Activated naive CD4-positive, alpha-beta T cell treated with anti-CD3 and anti-CD28 coated beads for 36 hours (primary cell): ENCODE measurements at regions not wholly inside any gene's neighbourhood (a gene's known extent, or its start where the extent isn't known, plus 50 kb on each side); places are given as distances from the start of the nearest gene placed in this dataset.

ENCODE experiments used
- CTCF ChIA-PET: fragments of 350-600 bp; sonication (Branson Sonifier 250); formaldehyde crosslinking; loops from one replicate; lab custom pipeline; 2021; ENCODE audit warnings: antibody characterized with exemption; lab: Charles Lee
- DNase-seq: peaks from one replicate; pipeline ENCODE4 v3.0.0-alpha.2; 2020
- H3K27ac Mint-ChIP-seq: one replicate; pipeline ENCODE4 v1.8.0; 2021; ENCODE audit warnings: mild to moderate bottlenecking, mixed read lengths
- H3K27me3 Mint-ChIP-seq: one replicate; pipeline ENCODE4 v1.8.0; 2021; ENCODE audit warnings: low read depth, mixed read lengths
- H3K36me3 Mint-ChIP-seq: one replicate; pipeline ENCODE4 v1.8.0; 2021; ENCODE audit warnings: low read depth, mixed read lengths
- H3K4me1 Mint-ChIP-seq: one replicate; pipeline ENCODE4 v1.8.0; 2021; ENCODE audit warnings: low read depth, mixed read lengths
- H3K4me3 Mint-ChIP-seq: one replicate; pipeline ENCODE4 v1.8.0; 2021; ENCODE audit warnings: mild to moderate bottlenecking, moderate library complexity, mixed read lengths
- H3K9me3 Mint-ChIP-seq: one replicate; pipeline ENCODE4 v1.8.0; 2021; ENCODE audit warnings: mixed read lengths
- intact Hi-C: fragments of 100-400 bp; cut with micrococcal nuclease; formaldehyde crosslinking; loops from one replicate; pipeline ENCODE4 v1.15.1; 2023

DNA sequence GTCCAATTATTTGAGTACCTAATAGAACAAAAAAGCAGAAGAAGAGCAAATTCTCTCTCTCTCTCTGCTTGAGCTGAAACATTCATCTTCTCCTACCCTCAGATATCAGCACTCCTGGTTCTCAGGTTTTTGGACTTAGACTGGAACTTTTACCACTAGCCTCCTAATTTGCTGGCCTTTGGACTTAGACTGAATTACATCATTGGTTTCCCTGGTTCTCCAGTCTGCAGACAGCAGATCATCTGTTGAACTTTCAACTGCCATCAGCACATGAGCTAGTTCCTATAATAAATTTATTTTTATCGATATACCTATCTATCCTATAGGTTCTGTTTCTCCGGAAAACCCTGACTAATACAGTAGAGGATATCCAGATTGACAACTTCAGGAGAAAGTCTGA lies 208.9 kb upstream of the GAS1 start:
- no peak for DNase-seq
- Mint-ChIP-seq H3K4me1 (no peaks in the 10 kb centered on the region), H3K4me3 (no peak overlapping the region), H3K27me3 (peaks cover 26% of the 10 kb centered on the region), H3K9me3 (no peaks in the 10 kb centered on the region), H3K36me3 (no peaks in the 10 kb centered on the region), H3K27ac (no peak overlapping the region)
- CTCF ChIA-PET: interaction anchor here (1.2 kb wide), 1 partner anchor 269 kb away, joined by 3 read pairs; no protein-coding TSS in a partner anchor
- intact Hi-C loops: no loop called here

DNA sequence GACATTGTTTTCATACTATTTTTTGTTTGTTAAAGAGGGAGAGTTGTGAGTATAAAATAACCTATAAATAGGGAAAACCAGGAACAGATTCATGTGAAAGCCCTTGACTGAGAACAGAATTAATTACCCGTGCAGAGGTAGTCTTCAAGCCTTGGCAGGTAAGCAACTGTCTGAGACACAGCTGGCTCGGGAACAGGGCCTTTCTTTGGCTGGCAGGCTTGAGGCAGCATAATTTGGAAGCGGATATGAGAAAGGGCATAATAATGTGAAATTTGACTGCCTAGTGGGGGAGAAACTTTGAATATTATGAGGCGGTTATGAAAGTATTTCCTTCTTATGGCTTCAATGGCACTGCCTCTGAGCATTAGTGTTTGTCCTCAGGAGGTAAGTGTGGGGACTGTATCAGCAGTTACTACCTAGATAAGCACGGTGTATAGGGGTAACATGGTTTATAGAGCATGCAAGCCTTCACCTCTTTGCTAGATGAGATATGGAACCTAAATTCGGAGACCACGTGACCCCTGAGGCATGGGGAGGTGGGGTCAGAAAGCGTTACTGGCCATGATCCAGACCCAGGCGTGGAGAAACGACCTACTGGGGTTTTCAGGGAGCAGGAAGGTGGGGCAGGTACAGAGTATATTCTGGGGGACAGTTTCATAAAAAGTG lies 210.2 kb upstream of the GAS1 start:
- no peaks in the 10 kb centered on the region for H3K36me3 Mint-ChIP-seq
- no peak overlapping the region for H3K27ac Mint-ChIP-seq
- H3K4me3 Mint-ChIP-seq: no peak overlapping the region
- H3K9me3 Mint-ChIP-seq: no peaks in the 10 kb centered on the region
- CTCF ChIA-PET: no interaction called here
- peaks cover 18% of the 10 kb centered on the region for H3K27me3 Mint-ChIP-seq
- DNase-seq: no peak
- no peaks in the 10 kb centered on the region for H3K4me1 Mint-ChIP-seq
- intact Hi-C loops: no loop called here

- CTCF ChIA-PET: no interaction called here
- peaks cover 18% of the 10 kb centered on the region for H3K27me3 Mint-ChIP-seq
- no peaks in the 10 kb centered on the region for H3K36me3 Mint-ChIP-seq
- H3K9me3 Mint-ChIP-seq: no peaks in the 10 kb centered on the region
- no peak overlapping the region for H3K4me3 Mint-ChIP-seq
- H3K4me1 Mint-ChIP-seq: no peaks in the 10 kb centered on the region
- no peak overlapping the region for H3K27ac Mint-ChIP-seq
- intact Hi-C loops: no loop called here
- DNase-seq: no peak
Measured at GRCh38 chr9:87158765-87159164, 211.5 kb upstream of the GAS1 start.

GRCh38 chr9:87160148-87161102 lies 213.1 kb upstream of the GAS1 start:
- Mint-ChIP-seq H3K27ac (no peak overlapping the region), H3K4me3 (no peak overlapping the region), H3K27me3 (peaks cover 16% of the 10 kb centered on the region), H3K9me3 (peaks cover 1% of the 10 kb centered on the region), H3K4me1 (no peaks in the 10 kb centered on the region), H3K36me3 (no peaks in the 10 kb centered on the region)
- CTCF ChIA-PET: no interaction called here
- intact Hi-C loops: no loop called here
- DNase-seq: no peak

GRCh38 chr9:87167161-87167560 lies 219.9 kb upstream of the GAS1 start:
- Mint-ChIP-seq H3K4me1 (no peaks in the 10 kb centered on the region), H3K36me3 (no peaks in the 10 kb centered on the region), H3K27me3 (peaks cover 13% of the 10 kb centered on the region), H3K27ac (no peak overlapping the region), H3K4me3 (no peak overlapping the region), H3K9me3 (peaks cover 1% of the 10 kb centered on the region)
- intact Hi-C loops: no loop called here
- no peak for DNase-seq
- CTCF ChIA-PET: no interaction called here

- H3K9me3 Mint-ChIP-seq: peaks cover 1% of the 10 kb centered on the region
- CTCF ChIA-PET: no interaction called here
- no peak overlapping the region for H3K4me3 Mint-ChIP-seq
- no peak for DNase-seq
- H3K36me3 Mint-ChIP-seq: no peaks in the 10 kb centered on the region
- no peaks in the 10 kb centered on the region for H3K4me1 Mint-ChIP-seq
- H3K27me3 Mint-ChIP-seq: peaks cover 13% of the 10 kb centered on the region
- no peak overlapping the region for H3K27ac Mint-ChIP-seq
- intact Hi-C loops: no loop called here
Measured at GRCh38 chr9:87167582-87167981, 220.3 kb upstream of the GAS1 start.

DNA sequence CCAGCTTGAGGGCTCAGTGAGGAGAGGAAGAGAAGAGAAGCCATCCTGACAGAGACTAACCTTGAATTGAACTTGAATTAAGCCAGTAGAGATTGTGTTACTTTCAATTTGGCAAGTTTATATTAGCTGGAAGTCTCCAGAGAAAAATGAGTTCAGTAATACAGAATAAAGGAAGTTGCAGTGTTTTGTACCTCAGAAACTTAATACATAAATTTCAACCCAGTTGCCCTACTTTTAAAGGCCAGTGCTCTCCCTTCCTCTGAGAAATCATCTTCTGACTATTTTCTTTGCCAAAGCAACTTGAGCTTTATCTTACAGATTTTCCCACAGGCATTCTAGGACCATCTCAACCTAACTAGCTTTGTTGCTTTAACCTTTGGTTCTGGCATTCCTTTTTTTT lies 231.0 kb upstream of the GAS1 start:
- CTCF ChIA-PET: no interaction called here
- intact Hi-C loops: no loop called here
- no peaks in the 10 kb centered on the region for H3K36me3 Mint-ChIP-seq
- no peak overlapping the region for H3K27ac Mint-ChIP-seq
- no peak for DNase-seq
- H3K9me3 Mint-ChIP-seq: peaks cover 3% of the 10 kb centered on the region
- H3K4me1 Mint-ChIP-seq: no peaks in the 10 kb centered on the region
- H3K27me3 Mint-ChIP-seq: peaks cover 16% of the 10 kb centered on the region
- H3K4me3 Mint-ChIP-seq: no peak overlapping the region

- CTCF ChIA-PET: no interaction called here
- intact Hi-C loops: no loop called here
Measured at GRCh38 chr9:87179553-87180340, 232.4 kb upstream of the GAS1 start.

DNA sequence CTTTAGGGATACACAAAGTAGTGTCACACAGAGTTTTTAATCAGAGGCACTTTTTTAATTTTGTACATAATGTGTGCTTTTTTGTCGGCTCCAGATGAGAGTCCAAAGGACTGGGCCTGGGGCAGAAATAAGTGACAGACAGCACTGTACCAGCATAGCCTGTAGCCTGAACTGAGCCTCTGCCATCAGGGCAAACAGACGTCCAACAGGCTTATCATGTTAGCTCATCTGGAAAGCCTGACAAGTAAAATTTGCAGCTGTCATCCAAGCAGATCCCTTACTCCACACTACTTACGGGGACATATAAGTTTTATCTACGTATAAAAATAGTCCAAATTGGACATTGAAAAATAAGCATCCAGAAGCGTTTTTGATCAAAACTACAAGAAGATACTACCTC lies 233.1 kb upstream of the GAS1 start:
- Mint-ChIP-seq H3K9me3 (peaks cover 6% of the 10 kb centered on the region), H3K4me3 (no peak overlapping the region), H3K27me3 (peaks cover 19% of the 10 kb centered on the region), H3K4me1 (no peaks in the 10 kb centered on the region), H3K36me3 (no peaks in the 10 kb centered on the region), H3K27ac (no peak overlapping the region)
- CTCF ChIA-PET: no interaction called here
- intact Hi-C loops: no loop called here
- DNase-seq: no peak

More at GRCh38 chr9:87179553-87180340, 232.4 kb upstream of the GAS1 start:
- H3K27ac Mint-ChIP-seq: no peak overlapping the region
- H3K4me3 Mint-ChIP-seq: no peak overlapping the region
- DNase-seq: no peak
- H3K36me3 Mint-ChIP-seq: no peaks in the 10 kb centered on the region
- no peaks in the 10 kb centered on the region for H3K4me1 Mint-ChIP-seq
- peaks cover 16% of the 10 kb centered on the region for H3K27me3 Mint-ChIP-seq
- peaks cover 3% of the 10 kb centered on the region for H3K9me3 Mint-ChIP-seq

- intact Hi-C loops: no loop called here
- no peak for DNase-seq
- peaks cover 19% of the 10 kb centered on the region for H3K27me3 Mint-ChIP-seq
- H3K27ac Mint-ChIP-seq: no peak overlapping the region
- H3K4me1 Mint-ChIP-seq: no peaks in the 10 kb centered on the region
- H3K9me3 Mint-ChIP-seq: peaks cover 6% of the 10 kb centered on the region
- H3K36me3 Mint-ChIP-seq: no peaks in the 10 kb centered on the region
- no peak overlapping the region for H3K4me3 Mint-ChIP-seq
- CTCF ChIA-PET: no interaction called here
Measured at GRCh38 chr9:87180841-87181240, 233.5 kb upstream of the GAS1 start.

DNA sequence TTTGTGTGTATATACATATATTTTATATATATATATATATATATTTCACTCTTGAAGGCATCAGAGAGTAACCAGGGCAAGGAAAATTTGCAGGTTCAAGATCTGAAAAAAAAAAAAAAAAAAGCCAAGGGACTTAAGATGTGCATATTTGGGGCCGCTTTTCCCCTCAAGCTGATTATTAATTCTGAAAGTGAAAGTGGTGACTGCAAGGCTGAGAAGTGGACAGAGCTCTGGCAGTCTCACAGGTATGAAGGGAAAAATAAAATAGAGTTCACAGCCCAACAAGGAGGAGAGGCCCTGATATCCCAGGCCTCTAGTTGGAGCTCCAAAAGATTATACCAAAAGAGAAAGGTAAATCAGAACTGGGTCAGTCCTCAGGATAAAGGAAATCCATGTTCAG lies 234.4 kb upstream of the GAS1 start:
- intact Hi-C loops: no loop called here

DNA sequence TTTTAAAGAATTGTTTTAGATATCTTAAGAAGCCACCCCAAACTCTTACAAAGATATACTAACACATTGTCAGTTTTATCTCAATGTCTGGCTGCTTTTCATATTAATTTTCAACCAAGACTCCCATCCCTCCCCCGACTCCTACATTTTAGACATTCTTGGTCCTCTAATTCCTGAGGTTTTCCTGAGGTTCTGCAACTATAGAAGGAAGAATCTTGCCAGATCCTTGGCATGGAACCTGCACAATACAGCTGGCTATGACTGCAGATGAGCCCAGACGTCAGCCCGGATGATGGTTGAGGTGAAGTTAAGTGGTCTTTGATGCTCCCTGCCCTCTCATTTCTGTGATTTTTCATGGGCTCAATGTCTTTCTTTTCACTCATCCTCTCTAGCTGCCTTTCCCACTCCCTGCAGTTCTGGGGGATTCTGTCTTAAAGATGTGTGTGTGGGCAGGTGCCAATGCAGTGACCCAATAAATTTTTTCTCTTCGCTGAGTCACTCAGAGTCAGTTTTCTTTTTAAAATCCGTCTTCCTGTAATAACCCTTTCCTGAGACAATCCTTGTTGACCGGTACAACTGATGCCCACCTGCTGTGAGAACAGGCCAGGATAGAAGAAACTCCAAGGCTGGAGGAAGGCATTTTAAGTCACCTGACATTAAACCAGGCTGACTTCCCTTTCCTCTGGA lies 237.8 kb upstream of the GAS1 start:
- Mint-ChIP-seq H3K27ac (no peak overlapping the region), H3K9me3 (peaks cover 6% of the 10 kb centered on the region), H3K36me3 (no peaks in the 10 kb centered on the region), H3K27me3 (peaks cover 24% of the 10 kb centered on the region), H3K4me3 (no peak overlapping the region), H3K4me1 (no peaks in the 10 kb centered on the region)
- no peak for DNase-seq
- intact Hi-C loops: no loop called here
- CTCF ChIA-PET: no interaction called here

More for the DNA sequence above, 234.4 kb upstream of the GAS1 start:
- Mint-ChIP-seq H3K27me3 (peaks cover 15% of the 10 kb centered on the region), H3K9me3 (peaks cover 6% of the 10 kb centered on the region), H3K4me1 (no peaks in the 10 kb centered on the region), H3K36me3 (no peaks in the 10 kb centered on the region), H3K4me3 (no peak overlapping the region), H3K27ac (no peak overlapping the region)
- CTCF ChIA-PET: interaction anchor here (0.7 kb wide), 1 partner anchor 746 kb away, joined by 3 read pairs; no protein-coding TSS in a partner anchor
- no peak for DNase-seq
